Stimulated activated memory B cell treated with anti-CD40 and anti-IgM and Interleukin-4, amounts not matched to agents 10 μg/mL and 1 μg/mL and 100 μg/mL, for 72 hours (primary cell): ENCODE measurements at regions not wholly inside any gene's neighbourhood (a gene's known extent, or its start where the extent isn't known, plus 50 kb on each side); places are given as distances from the start of the nearest gene placed in this dataset.

ENCODE experiments used
- ATAC-seq: fragments of 150-1000 bp; cut with Tn5 transposase; 2 replicates; pipeline ENCODE4 v1.10.0; 2021
- H3K27ac Mint-ChIP-seq: one replicate; pipeline ENCODE4 v1.8.0; 2022; ENCODE audit warnings: mild to moderate bottlenecking, mixed read lengths
- H3K27me3 Mint-ChIP-seq: one replicate; pipeline ENCODE4 v1.8.0; 2022; ENCODE audit warnings: mixed read lengths
- H3K36me3 Mint-ChIP-seq: one replicate; pipeline ENCODE4 v1.8.0; 2022; ENCODE audit warnings: mixed read lengths
- H3K4me1 Mint-ChIP-seq: one replicate; pipeline ENCODE4 v1.8.0; 2022; ENCODE audit warnings: mixed read lengths
- H3K4me3 Mint-ChIP-seq: one replicate; pipeline ENCODE4 v1.8.0; 2022; ENCODE audit warnings: mild to moderate bottlenecking, moderate library complexity, mixed read lengths
- H3K9me3 Mint-ChIP-seq: one replicate; pipeline ENCODE4 v1.8.0; 2022; ENCODE audit warnings: mixed read lengths

GRCh38 chr4:13316354-13316753 lies 167.8 kb downstream of the RAB28 start:
- no peak for ATAC-seq
- peaks cover 6% of the 10 kb centered on the region for H3K9me3 Mint-ChIP-seq
- no peak overlapping the region for H3K4me3 Mint-ChIP-seq
- no peaks in the 10 kb centered on the region for H3K4me1 Mint-ChIP-seq
- no peaks in the 10 kb centered on the region for H3K27me3 Mint-ChIP-seq
- no peak overlapping the region for H3K27ac Mint-ChIP-seq
- H3K36me3 Mint-ChIP-seq, result peaks cover 24% of the 10 kb centered on the region

GRCh38 chr4:13313856-13314255 lies 170.3 kb downstream of the RAB28 start:
- no peak overlapping the region for H3K4me3 Mint-ChIP-seq
- no peak for ATAC-seq
- no peaks in the 10 kb centered on the region for H3K27me3 Mint-ChIP-seq

GRCh38 chr4:13312264-13312663 lies 171.9 kb downstream of the RAB28 start:
- Mint-ChIP-seq H3K4me1 (no peaks in the 10 kb centered on the region), H3K27ac (no peak overlapping the region), H3K36me3 (peaks cover 14% of the 10 kb centered on the region), H3K4me3 (no peak overlapping the region), H3K9me3 (peaks cover 3% of the 10 kb centered on the region), H3K27me3 (no peaks in the 10 kb centered on the region)
- no peak for ATAC-seq

More at GRCh38 chr4:13313856-13314255, 170.3 kb downstream of the RAB28 start:
- H3K4me1 Mint-ChIP-seq, result no peaks in the 10 kb centered on the region
- no peak overlapping the region for H3K27ac Mint-ChIP-seq
- peaks cover 3% of the 10 kb centered on the region for H3K9me3 Mint-ChIP-seq
- H3K36me3 Mint-ChIP-seq, result peaks cover 14% of the 10 kb centered on the region

GRCh38 chr4:13309751-13310150 lies 174.4 kb downstream of the RAB28 start:
- H3K27ac Mint-ChIP-seq, result no peak overlapping the region
- H3K36me3 Mint-ChIP-seq, result peaks cover 24% of the 10 kb centered on the region
- H3K4me1 Mint-ChIP-seq, result no peaks in the 10 kb centered on the region
- no peak overlapping the region for H3K4me3 Mint-ChIP-seq
- H3K27me3 Mint-ChIP-seq, result no peaks in the 10 kb centered on the region
- ATAC-seq, result no peak
- peaks cover 7% of the 10 kb centered on the region for H3K9me3 Mint-ChIP-seq

DNA sequence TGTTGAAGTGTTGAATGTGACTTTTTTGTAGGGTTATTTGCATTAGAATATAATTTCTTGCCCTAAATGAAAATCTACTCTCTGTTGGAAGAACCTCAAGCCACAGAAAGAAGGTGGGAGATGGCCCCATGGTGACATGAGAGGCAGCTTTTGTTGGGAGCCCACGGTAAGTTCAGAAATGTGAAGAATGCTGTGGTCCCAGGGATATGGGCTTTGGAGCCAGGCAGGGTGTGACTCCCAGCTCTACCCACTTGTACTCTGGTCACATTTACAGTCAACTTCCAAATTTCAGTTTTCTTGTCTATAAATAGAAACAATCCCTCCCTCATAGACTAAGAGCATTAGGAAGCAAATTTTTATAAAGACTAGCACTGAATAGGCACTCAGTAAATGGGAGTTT lies 177.8 kb downstream of the RAB28 start:
- Mint-ChIP-seq H3K27me3 (no peaks in the 10 kb centered on the region), H3K4me3 (no peak overlapping the region), H3K36me3 (peaks cover 25% of the 10 kb centered on the region), H3K27ac (no peak overlapping the region), H3K4me1 (no peaks in the 10 kb centered on the region), H3K9me3 (peaks cover 4% of the 10 kb centered on the region)
- no peak for ATAC-seq

DNA sequence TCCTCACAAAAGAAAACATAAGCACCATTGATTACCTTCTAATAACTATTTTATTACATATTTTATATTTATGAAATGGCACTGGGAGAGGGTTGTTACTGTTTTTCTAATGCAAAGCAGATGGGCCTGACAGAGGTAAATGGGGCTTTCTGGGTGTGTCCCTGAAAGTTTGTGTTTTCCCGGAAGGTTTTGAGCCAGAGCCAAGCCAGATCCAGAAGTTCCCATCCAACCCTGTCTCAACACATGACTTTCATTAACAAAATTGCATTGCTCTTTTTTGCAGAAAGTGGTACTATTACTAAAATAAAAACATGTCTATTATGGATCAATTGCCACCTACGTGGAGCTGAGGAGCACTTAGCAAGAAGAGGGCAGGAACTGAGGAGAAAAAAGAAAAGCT lies 181.3 kb downstream of the RAB28 start:
- no peak overlapping the region for H3K27ac Mint-ChIP-seq
- peaks cover 21% of the 10 kb centered on the region for H3K9me3 Mint-ChIP-seq
- H3K27me3 Mint-ChIP-seq, result no peaks in the 10 kb centered on the region
- no peaks in the 10 kb centered on the region for H3K4me1 Mint-ChIP-seq
- H3K36me3 Mint-ChIP-seq, result peaks cover 53% of the 10 kb centered on the region
- no peak for ATAC-seq
- no peak overlapping the region for H3K4me3 Mint-ChIP-seq

DNA sequence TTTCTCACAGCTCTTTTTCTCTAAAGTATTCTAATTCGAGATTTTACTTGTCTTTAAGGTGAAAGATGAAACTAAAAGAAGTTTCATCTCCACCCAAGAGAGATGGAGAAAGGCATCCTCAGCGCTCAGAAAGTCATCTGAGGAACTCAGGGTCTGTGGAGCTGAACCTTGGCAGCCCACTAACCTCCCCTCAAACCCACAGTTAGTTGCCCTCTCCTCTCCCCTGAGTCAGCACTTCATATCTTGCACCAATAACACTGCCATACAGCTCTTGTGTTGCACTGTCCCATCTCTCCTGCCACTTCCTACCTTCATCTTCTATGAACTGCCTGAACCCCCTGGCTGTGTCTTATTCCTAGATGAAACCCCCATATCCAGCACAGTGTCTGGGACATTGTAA lies 184.8 kb downstream of the RAB28 start:
- no peak overlapping the region for H3K27ac Mint-ChIP-seq
- peaks cover 59% of the 10 kb centered on the region for H3K36me3 Mint-ChIP-seq
- no peak overlapping the region for H3K4me3 Mint-ChIP-seq
- H3K27me3 Mint-ChIP-seq, result no peaks in the 10 kb centered on the region
- H3K9me3 Mint-ChIP-seq, result peaks cover 25% of the 10 kb centered on the region
- no peak for ATAC-seq
- H3K4me1 Mint-ChIP-seq, result no peaks in the 10 kb centered on the region

DNA sequence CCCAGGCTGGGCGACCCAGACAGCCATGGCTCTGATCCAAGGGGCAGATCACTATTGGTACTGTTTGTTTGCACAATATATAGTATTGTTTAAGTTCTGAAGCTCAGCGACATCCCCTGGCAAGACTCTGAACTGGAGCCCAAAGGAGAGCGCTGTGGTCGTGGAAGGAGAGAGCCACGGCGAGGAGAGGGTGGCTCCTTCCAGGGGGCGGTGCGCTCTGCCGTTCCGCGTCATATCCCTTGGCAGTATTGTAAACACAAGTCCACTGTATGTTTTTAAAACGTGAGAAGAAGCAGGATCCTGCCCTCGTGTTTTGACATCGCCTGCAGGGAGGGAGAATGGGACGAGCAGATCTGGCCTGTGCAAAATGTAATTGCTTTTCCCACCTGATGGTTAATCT lies 185.5 kb downstream of the RAB28 start:
- Mint-ChIP-seq H3K9me3 (peaks cover 25% of the 10 kb centered on the region), H3K27me3 (no peaks in the 10 kb centered on the region), H3K27ac (no peak overlapping the region), H3K4me3 (no peak overlapping the region), H3K4me1 (no peaks in the 10 kb centered on the region), H3K36me3 (peaks cover 58% of the 10 kb centered on the region)
- ATAC-seq, result no peak

DNA sequence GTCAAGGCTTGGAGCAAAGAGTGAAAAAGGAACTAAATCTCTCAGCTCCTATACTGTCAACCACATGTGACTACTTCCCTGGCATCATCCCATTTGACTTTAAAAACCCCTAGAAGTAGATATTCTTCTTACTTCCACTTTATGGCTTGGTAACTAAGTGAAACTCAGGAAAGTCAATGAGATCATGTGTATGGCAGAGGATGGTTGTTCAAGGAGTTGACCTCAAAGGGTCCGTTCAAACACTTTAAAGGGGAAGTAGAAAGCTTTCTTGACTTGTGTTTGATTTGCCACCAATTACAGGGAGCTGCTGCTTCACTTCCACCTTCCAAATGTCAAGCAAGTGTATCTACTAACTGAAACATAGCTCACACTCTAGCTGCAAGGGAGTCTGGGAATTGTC lies 187.2 kb downstream of the RAB28 start:
- peaks cover 71% of the 10 kb centered on the region for H3K36me3 Mint-ChIP-seq
- no peak overlapping the region for H3K4me3 Mint-ChIP-seq
- no peaks in the 10 kb centered on the region for H3K4me1 Mint-ChIP-seq
- H3K9me3 Mint-ChIP-seq, result peaks cover 32% of the 10 kb centered on the region
- H3K27ac Mint-ChIP-seq, result no peak overlapping the region
- H3K27me3 Mint-ChIP-seq, result no peaks in the 10 kb centered on the region
- ATAC-seq, result no peak

- no peak for ATAC-seq
- Mint-ChIP-seq H3K27ac (no peak overlapping the region), H3K4me1 (no peaks in the 10 kb centered on the region), H3K9me3 (peaks cover 24% of the 10 kb centered on the region), H3K27me3 (no peaks in the 10 kb centered on the region), H3K4me3 (no peak overlapping the region), H3K36me3 (peaks cover 70% of the 10 kb centered on the region)
These were observed 189.1 kb downstream of the RAB28 start for GRCh38 chr4:13294961-13295605.

GRCh38 chr4:13292372-13292771 lies 191.8 kb downstream of the RAB28 start:
- no peaks in the 10 kb centered on the region for H3K27me3 Mint-ChIP-seq
- no peak overlapping the region for H3K27ac Mint-ChIP-seq
- peaks cover 23% of the 10 kb centered on the region for H3K9me3 Mint-ChIP-seq

GRCh38 chr4:13289391-13289790 lies 194.7 kb downstream of the RAB28 start:
- no peaks in the 10 kb centered on the region for H3K27me3 Mint-ChIP-seq
- no peak overlapping the region for H3K27ac Mint-ChIP-seq
- H3K4me1 Mint-ChIP-seq, result no peaks in the 10 kb centered on the region
- ATAC-seq, result no peak
- no peak overlapping the region for H3K4me3 Mint-ChIP-seq
- peaks cover 25% of the 10 kb centered on the region for H3K9me3 Mint-ChIP-seq
- H3K36me3 Mint-ChIP-seq, result peaks cover 46% of the 10 kb centered on the region

More at GRCh38 chr4:13292372-13292771, 191.8 kb downstream of the RAB28 start:
- peaks cover 59% of the 10 kb centered on the region for H3K36me3 Mint-ChIP-seq
- no peak for ATAC-seq
- no peaks in the 10 kb centered on the region for H3K4me1 Mint-ChIP-seq
- H3K4me3 Mint-ChIP-seq, result no peak overlapping the region

- Mint-ChIP-seq H3K4me1 (no peaks in the 10 kb centered on the region), H3K27me3 (no peaks in the 10 kb centered on the region), H3K36me3 (peaks cover 25% of the 10 kb centered on the region), H3K27ac (no peak overlapping the region), H3K4me3 (no peak overlapping the region), H3K9me3 (peaks cover 18% of the 10 kb centered on the region)
- ATAC-seq, result no peak
These were observed 198.8 kb downstream of the RAB28 start for GRCh38 chr4:13285336-13285735.

DNA sequence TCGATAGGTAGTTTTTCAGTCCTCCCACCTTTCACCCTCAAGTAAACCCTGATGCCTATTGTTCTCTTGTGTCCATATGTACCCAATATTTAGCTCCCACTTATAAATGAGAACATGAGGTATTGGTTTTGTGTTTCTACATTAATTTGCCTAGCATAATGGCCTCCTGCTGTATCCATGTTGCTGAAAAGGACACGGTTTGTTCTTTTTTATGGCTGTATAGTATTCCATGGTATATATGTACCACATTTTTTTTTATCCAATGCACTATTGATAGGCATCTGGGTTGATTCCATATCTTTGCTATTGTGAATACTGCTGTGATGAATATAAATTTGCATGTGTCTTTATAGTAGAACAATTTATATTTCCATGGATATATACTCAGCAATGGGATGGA lies 199.2 kb downstream of the RAB28 start:
- Mint-ChIP-seq H3K4me1 (no peaks in the 10 kb centered on the region), H3K36me3 (peaks cover 22% of the 10 kb centered on the region), H3K9me3 (peaks cover 18% of the 10 kb centered on the region), H3K4me3 (no peak overlapping the region), H3K27ac (no peak overlapping the region), H3K27me3 (no peaks in the 10 kb centered on the region)
- no peak for ATAC-seq

GRCh38 chr4:13276357-13276756 lies 207.8 kb downstream of the RAB28 start:
- Mint-ChIP-seq H3K4me1 (no peaks in the 10 kb centered on the region), H3K9me3 (peaks cover 22% of the 10 kb centered on the region), H3K4me3 (no peak overlapping the region), H3K27ac (no peak overlapping the region), H3K36me3 (peaks cover 33% of the 10 kb centered on the region), H3K27me3 (no peaks in the 10 kb centered on the region)
- no peak for ATAC-seq

DNA sequence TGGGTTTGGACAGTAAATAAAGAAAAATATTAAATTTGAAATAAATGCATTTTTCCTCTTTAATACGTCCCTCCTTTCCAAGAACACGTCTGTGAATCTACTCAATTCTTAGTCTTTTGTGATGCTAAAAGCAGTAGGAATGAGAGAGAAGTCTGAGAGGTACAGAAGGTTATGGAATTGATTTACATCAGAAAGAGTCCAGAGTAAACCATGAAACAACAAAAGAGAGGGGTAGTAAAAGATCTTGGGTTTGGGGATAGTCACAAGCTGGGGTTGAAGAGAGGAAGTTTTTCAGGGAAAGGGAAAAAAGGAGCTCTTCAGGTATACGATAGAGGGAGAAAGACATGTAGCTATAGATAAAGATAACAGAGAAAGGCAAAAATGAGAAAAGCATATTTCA lies 215.4 kb downstream of the RAB28 start:
- ATAC-seq, result no peak
- Mint-ChIP-seq H3K27ac (no peak overlapping the region), H3K4me1 (peaks cover 5% of the 10 kb centered on the region), H3K27me3 (no peaks in the 10 kb centered on the region), H3K9me3 (no peaks in the 10 kb centered on the region), H3K4me3 (no peak overlapping the region), H3K36me3 (peaks cover 11% of the 10 kb centered on the region)

GRCh38 chr4:13268165-13268564 lies 216.0 kb downstream of the RAB28 start:
- Mint-ChIP-seq H3K36me3 (peaks cover 11% of the 10 kb centered on the region), H3K9me3 (no peaks in the 10 kb centered on the region), H3K4me3 (no peak overlapping the region), H3K27me3 (no peaks in the 10 kb centered on the region), H3K27ac (no peak overlapping the region), H3K4me1 (peaks cover 5% of the 10 kb centered on the region)
- no peak for ATAC-seq
